ENCODE measurements at regions not wholly inside any gene's neighbourhood (a gene's known extent, or its start where the extent isn't known, plus 50 kb on each side); places are given as distances from the start of the nearest gene placed in this dataset.

DNA sequence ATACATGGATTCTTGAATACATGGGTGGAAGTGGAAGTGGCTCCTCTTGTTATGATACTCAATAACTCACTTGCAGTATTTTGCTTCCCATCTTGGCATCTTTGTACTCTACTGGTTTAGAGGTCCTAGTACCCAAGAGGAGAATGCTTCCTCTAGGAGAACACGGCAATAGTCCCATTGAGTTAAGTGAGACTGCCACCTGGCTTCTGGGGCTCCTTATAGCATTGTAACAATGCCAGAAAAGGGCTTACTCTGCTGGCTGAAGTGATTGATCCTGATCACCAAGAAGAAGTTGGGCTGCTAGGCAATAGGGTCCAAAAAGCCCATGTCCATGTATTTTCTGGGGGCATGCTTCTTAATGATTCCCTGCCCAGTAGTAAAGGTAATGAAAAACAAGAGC lies 627.6 kb upstream of the SGCD start:
- no CpG with 5 or more reads among the region's 1 CpG for WGBS, 2 experiments (ENCODE audit: extremely low coverage in 2 of 2, insufficient read length in 1 of 2)
- H2AK5ac ChIP-seq (ENCODE audit: low read depth, low read length), result no peak overlapping the region
- no peak overlapping the region for H4K5ac ChIP-seq (ENCODE audit: low read depth, low read length)
- no peak overlapping the region for H3K4ac ChIP-seq (ENCODE audit: low read depth, low read length)
- no peak overlapping the region for H3K56ac ChIP-seq (ENCODE audit: extremely low read depth, insufficient read depth, low read length)
- BruUV-seq (replicated peaks), result no TSS peak
- in situ Hi-C loops (cut with MboI; ENCODE audit: low sequenced_read_pairs) (no loop called here), dilution Hi-C loops (cut with HindIII; ENCODE audit: low sequenced_read_pairs, unreplicated experiment) (no loop called here), intact Hi-C loops (cut with micrococcal nuclease) (no loop called here)
- H3K4me2 ChIP-seq (ENCODE audit: low read depth, low read length), result no peak overlapping the region
- no peaks in the 10 kb centered on the region for H3K36me3 ChIP-seq (ENCODE audit: control insufficient read depth, insufficient read depth, low read length)
- ChIA-PET CTCF (interaction anchor here (1.3 kb wide), 1 partner anchor 1125 kb away, joined by 4 read pairs; no protein-coding TSS in a partner anchor), POLR2A (ENCODE audit: unreplicated experiment) (no interaction called here)
- H4K8ac ChIP-seq (ENCODE audit: low read depth in 2 of 2, low read length in 2 of 2), result no peak overlapping the region
- no peak for DNase-seq
- no peaks in the 10 kb centered on the region for H4K20me1 ChIP-seq (ENCODE audit: insufficient read depth, low read length)
- H4K91ac ChIP-seq (ENCODE audit: insufficient read depth, low read depth, low read length), result no peak overlapping the region
- H3K4me3 ChIP-seq (ENCODE audit: insufficient read depth, low read depth, low read length), result no peak overlapping the region
- H2BK20ac ChIP-seq (ENCODE audit: low read depth, low read length), result no peak overlapping the region
- H2BK120ac ChIP-seq (ENCODE audit: low read depth, low read length), result no peak overlapping the region
- no peak overlapping the region for H3K14ac ChIP-seq (replicated peaks; ENCODE audit: low read depth, low read length)
- no peak overlapping the region for H3K9ac ChIP-seq (ENCODE audit: low read depth, low read length)
- no peak overlapping the region for H2BK5ac ChIP-seq (ENCODE audit: low read depth, low read length, poor library complexity, severe bottlenecking)
- no peaks in the 10 kb centered on the region for H3K27me3 ChIP-seq (ENCODE audit: control insufficient read depth, insufficient read depth, low read length)
- H2BK15ac ChIP-seq (ENCODE audit: low read depth, low read length), result no peak overlapping the region
- H3K79me1 ChIP-seq (ENCODE audit: low read depth in 1 of 2, low read length in 2 of 2), result no peaks in the 10 kb centered on the region
- no peak overlapping the region for H2AK9ac ChIP-seq (replicated peaks; ENCODE audit: low read depth, low read length, poor library complexity)
- no peak for TF ChIP-seq CEBPB (IDR thresholded peaks at IDR 0.05; ENCODE audit: low read depth, low read length)
- no peak for TF ChIP-seq NFE2L2 (IDR thresholded peaks at IDR 0.05; ENCODE audit: low read depth, low read length)
- TF ChIP-seq, protein P1, sequence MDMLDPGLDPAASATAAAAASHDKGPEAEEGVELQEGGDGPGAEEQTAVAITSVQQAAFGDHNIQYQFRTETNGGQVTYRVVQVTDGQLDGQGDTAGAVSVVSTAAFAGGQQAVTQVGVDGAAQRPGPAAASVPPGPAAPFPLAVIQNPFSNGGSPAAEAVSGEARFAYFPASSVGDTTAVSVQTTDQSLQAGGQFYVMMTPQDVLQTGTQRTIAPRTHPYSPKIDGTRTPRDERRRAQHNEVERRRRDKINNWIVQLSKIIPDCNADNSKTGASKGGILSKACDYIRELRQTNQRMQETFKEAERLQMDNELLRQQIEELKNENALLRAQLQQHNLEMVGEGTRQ (IDR thresholded peaks at IDR 0.05; ENCODE audit: low read depth, low read length), result no peak
- TF ChIP-seq CHD1 (IDR thresholded peaks at IDR 0.05; ENCODE audit: low read depth, low read length), result no peak
- no peak for TF ChIP-seq MAZ (IDR thresholded peaks at IDR 0.05; ENCODE audit: borderline replicate concordance, low read depth, low read length)
- TF ChIP-seq RAD21 (IDR thresholded peaks at IDR 0.05; ENCODE audit: low read length), result no peak
- H3K9me3 ChIP-seq (ENCODE audit: control insufficient read depth, insufficient read depth, low read length), result no peaks in the 10 kb centered on the region
- H3K18ac ChIP-seq (ENCODE audit: low read depth, low read length), result no peak overlapping the region
- no peaks in the 10 kb centered on the region for H3K4me1 ChIP-seq (ENCODE audit: control insufficient read depth, insufficient read depth, low read length)
- no peaks in the 10 kb centered on the region for H3K9me1 ChIP-seq (ENCODE audit: insufficient read depth, low read length)
- H3K23ac ChIP-seq (ENCODE audit: low read depth, low read length), result no peak overlapping the region
- no peak overlapping the region for H3K27ac ChIP-seq (ENCODE audit: insufficient read depth, low read length)
- no peak overlapping the region for H2AFZ ChIP-seq (replicated peaks; ENCODE audit: low read length, poor library complexity)
- ATAC-seq (ENCODE audit: low read depth), result no peak
